Left ventricle myocardium superior (tissue), 1 donor: ENCODE measurements at regions not wholly inside any gene's neighbourhood (a gene's known extent, or its start where the extent isn't known, plus 50 kb on each side); places are given as distances from the start of the nearest gene placed in this dataset.
"Not testable (repeated sequence)": the region's sequence is repeated elsewhere in the genome, so short reads cannot be mapped to it uniquely, and the experiment has no call there.

Experiments used
- ATAC-seq: fragments of 200-7000 bp; cut with Tn5 transposase; one replicate; pipeline ENCODE4 v1.9.1; 2020; ENCODE audit warnings: mild to moderate bottlenecking, moderate library complexity
- DNase-seq: peaks from one replicate; pipeline ENCODE4 v3.0.0-alpha.2; 2020
- intact Hi-C: fragments of 100-400 bp; cut with micrococcal nuclease; formaldehyde crosslinking; loops from one replicate; pipeline ENCODE4 v1.11.0; 2022
- donor health status: DM: no; HTN: yes; CAD: no; lungs with severe emphysema.

DNA sequence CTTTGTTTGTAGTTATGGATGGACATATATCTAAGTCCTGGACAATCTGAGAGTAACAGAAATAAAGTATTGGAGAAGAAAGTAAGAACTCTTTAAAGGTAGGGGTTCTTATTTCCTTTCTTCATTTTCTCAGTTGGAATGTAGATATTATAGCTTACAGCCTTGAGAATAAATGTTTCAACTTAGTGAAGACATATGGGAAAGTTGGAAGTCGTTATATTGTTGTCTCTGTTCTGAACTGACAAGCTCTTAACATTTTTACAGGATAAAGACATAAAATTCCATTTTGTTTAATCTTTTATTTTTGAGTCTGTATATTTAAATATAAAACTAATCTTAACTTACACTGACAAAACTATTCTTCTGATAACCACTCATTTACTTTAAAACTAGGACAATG lies 2187.5 kb upstream of the ACO1 start:
- no peak for ATAC-seq

DNA sequence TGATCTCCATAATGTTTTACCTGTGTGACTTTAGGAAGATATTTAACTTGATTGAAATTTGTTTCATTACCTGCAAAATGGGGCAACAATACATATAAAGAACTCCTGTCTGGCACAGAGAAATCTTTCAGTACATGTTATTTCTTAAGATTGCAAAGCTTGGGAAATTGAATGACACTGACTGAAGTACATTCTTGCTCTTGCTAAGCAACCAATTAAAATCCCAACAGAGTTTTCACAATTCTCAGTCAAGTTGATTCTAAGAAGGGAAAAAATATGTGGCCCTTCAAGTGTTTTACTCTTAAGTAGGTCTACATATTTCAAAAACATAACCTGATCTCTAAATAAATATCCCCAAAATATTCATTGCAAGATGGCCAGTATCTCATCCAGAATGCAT lies 2187.0 kb upstream of the ACO1 start:
- intact Hi-C loops, result no loop called here
- DNase-seq (no peak), ATAC-seq (no peak)

More for the DNA sequence above, 2187.5 kb upstream of the ACO1 start:
- no peak for DNase-seq
- intact Hi-C loops, result no loop called here

DNA sequence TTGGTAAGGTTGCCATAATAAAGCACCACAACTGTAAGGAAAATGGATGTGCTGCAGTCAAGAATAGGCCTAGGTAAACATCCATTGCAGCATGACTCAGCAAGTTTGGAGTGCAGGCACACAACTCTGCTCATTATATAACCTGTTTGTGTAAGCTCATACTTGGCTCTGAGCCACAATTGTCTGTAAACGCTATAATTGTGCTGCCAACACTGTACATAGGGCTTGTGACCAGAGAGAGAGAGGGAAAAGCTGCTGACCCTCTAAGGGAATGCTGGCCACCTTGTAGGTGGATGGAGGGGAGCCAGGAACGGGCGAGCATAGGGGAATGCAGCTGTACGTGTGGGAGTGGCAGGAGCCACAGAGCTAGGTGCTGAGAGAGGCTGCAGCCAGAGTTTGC lies 2186.5 kb upstream of the ACO1 start:
- intact Hi-C loops, result no loop called here
- ATAC-seq, result no peak
- DNase-seq, result no peak

DNA sequence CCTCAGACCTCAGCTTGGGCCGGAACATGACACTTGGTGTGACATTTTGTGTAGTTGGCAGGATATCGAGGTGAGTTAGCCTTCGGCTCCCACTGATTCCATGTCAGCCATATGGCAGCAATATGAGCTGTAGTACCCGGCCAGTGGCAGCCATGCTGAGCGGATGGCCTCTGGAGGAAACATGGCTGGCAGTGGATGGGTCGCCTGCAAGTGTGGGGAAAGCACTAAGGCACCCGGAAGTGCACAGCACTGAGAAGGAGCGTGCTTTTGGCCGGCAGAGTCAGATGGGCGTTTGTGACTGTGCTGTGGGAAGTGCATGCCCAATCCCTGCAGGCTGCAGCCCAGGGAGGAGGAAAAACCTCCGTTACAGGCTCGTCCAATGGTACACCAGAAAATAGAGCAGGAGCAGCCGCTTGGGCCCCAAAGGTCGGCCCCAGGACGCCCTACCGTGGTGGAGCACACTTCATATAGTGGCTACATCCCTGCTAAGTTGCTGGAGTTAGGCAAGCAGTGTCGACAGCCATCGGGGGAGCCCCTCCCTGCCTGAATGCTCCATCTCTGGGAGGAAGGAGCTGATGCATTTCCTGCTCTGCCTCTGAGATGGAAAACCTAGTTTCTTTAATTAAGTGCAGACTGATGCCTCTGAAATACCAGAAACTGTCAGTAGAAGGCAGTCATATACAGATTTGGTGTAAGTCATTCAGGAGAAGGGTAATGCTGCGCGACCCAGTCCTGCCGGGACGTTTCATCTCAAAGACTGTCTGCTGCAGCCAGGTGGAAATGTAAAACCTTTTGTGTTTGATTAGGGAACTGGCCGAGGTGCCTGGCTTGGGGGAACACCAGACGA lies 2185.8 kb upstream of the ACO1 start:
- no peak for ATAC-seq
- intact Hi-C loops, result no loop called here
- no peak for DNase-seq

DNA sequence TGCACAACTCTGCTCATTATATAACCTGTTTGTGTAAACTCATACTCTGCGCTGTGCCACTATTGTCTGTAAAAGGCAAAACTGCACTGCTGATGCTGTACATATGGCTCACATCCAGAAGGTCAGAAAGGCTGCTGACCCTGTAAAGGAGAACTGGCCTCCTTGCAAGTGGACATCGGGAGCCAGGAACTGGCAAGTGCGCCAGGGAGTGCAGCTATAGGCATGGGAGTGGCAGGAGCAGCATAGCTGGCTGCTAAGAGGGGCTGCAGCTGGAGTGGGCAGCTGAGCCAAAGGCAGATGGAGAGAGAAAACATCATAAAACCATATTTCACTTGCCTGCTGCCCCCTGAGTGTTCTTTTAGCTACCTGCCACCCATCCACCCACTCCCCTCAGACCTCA lies 2183.4 kb upstream of the ACO1 start:
- DNase-seq (no peak), ATAC-seq (no peak)
- intact Hi-C loops, result no loop called here

DNA sequence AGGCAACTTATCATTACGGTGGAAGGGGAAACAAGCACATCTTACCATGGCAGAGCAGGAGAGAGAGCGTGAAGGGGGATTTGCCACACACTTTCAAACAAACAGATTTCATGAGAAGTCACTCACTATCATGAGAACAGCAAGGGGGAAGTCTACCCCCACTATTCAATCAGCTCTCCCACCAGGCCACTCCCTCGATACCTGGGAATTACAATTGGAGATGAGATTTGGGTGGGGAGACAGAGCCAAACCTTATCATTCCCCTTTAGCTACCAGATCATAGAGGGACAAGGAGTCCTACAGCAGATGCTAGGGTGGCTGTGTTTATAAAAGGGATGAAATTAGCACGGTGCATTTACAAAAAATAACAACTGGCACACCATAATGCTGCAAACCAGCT lies 2149.4 kb upstream of the ACO1 start:
- no peak for ATAC-seq
- intact Hi-C loops, result no loop called here
- DNase-seq, result no peak

DNA sequence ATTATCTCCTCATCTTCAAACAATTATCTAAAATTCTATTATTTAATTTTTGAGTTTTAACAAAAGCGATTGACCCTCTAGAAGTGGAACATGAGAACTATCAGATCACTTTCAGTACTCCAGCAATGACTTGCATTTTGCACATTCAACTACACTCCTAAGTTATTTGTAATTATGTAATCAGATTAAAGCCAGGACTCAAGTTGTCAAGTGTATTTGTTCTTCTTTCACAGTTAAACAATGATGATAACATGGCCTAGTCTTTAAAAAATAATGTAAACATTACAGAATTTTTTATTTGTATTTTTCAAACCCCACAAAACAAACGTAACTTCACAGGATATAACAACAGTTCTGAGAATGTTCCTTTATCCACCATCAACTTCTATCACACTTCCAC lies 2148.9 kb upstream of the ACO1 start:
- DNase-seq, result no peak
- no peak for ATAC-seq
- intact Hi-C loops, result no loop called here

DNA sequence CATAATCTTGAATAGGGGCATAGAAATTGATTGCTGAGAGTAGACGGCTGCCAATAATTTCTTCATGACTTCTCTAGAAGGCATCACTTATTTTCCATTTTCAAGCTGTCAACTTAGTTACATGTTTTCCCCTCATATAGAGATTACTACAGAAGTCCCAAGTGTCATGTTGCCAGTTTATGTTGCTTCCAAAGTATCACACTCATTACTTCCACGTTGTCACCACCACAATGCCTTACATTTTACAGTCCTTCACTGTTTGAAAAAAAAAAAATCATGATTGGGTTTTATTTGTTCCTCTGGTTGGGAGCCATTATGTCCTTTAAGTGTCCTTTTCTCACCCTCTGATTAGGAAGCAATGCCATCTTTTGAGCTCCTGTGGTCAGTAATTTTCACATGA lies 2144.6 kb upstream of the ACO1 start:
- DNase-seq, result no peak
- ATAC-seq, result no peak
- intact Hi-C loops, result no loop called here

DNA sequence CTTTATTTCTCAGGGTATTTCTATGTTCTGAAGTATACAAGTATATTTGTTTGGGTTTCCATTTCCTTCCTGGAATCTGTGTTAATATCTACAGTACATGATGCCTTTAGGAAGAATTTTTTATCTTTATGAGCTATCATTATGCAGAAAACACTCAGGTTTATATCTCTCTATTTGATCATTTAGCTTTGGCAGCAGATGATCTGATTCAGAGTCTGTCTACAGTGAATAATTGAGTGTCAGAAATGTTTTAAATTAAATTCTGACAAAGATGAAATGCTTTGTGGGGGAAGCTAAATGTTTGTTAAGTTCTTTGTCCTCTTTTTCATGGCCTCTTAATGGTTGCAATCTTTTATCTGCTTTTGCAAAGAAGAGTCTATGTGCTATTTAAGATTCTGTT lies 2141.0 kb upstream of the ACO1 start:
- ATAC-seq (no peak), DNase-seq (no peak)
- intact Hi-C loops, result no loop called here

DNA sequence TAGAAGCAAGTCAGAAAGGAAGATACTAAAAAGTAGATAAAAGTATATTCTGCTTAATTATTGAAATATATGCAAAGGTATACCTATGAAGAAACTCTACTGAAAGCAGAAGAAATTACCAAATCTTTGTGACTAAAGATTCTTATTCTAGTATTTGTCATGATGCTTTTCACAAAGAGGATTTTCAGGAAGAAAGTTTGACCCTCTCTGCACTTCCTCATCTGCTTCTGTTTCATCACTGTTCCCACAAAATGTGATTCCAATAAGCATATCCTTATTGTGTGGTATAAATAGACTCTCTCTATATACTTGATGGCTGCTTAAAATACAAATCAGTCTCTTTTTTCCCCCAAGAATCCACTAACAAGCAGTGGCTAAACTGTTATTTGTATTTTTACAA lies 2139.6 kb upstream of the ACO1 start:
- intact Hi-C loops, result no loop called here

DNA sequence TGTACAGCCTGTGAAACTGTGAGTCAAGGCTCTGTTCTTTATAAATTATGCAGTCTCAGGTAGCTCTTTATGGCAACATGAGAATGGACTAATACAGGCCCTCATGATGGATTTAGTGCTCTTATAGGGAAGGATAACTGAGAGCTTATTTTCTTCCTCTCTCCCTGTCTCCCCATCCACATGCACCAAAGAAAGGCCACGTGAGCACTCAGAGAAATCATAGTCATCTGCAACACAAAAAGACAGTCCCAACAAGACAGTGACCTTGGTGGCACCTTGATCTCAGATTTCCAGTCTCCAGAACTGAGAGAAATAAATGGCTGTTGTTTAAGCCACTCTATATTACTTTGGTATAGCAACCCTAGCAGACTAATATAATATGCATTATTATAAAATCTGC lies 2133.6 kb upstream of the ACO1 start:
- no peak for DNase-seq
- intact Hi-C loops, result no loop called here
- ATAC-seq, result no peak

More for the DNA sequence above, 2139.6 kb upstream of the ACO1 start:
- ATAC-seq (no peak), DNase-seq (no peak)

DNA sequence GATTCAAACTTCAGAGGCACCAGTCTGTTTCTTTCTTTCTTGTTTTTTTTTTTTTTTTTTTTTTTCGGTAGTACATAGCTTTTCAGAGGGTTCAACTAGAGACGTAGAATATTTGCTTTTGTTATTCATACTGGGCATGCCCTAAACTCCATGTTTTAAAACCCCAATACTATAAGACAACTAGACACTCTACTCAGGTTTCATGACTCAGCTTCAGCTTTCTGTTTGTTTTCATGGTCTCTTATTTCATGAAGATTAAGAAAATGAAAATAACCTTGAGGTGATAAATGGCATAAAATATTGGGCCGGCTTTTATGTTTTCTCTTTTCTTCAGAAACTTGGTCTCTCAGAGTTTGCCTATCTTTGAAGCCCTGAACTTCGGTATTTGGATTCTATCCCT lies 2126.3 kb upstream of the ACO1 start:
- no peak for ATAC-seq
- no peak for DNase-seq
- intact Hi-C loops, result no loop called here

DNA sequence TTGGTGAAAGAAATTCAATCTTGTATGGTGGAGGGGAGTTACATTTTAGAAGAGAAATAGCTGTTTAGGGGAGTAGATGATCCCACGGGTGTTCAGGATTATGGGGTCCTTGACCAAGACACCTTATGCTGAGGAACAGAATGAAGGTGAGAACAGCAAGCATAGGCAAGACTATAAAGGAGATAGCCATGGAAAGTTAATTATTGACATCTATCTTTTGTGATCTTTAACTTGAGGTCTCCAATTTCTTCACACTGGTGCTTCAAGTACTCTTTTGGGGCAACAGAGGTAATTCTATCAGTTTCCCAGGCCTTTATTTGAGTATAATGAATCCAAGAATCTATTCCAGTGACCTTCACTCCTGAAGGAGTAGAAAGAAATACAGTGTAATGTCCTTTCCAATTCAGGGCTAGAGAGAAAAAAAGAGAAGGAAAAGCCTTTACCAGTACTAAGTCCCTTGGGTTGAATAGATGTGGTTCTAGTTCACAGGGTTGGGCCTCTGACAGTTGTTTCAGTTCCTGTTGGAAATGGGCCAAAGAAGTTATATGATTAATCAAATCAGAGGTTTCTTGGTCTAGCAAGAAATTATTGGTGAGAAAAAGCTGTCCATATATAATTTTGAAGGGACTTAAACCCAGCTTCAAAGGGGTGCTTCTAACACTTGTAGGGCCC lies 2104.1 kb upstream of the ACO1 start:
- intact Hi-C loops, result no loop called here
- no peak for ATAC-seq
- no peak for DNase-seq

DNA sequence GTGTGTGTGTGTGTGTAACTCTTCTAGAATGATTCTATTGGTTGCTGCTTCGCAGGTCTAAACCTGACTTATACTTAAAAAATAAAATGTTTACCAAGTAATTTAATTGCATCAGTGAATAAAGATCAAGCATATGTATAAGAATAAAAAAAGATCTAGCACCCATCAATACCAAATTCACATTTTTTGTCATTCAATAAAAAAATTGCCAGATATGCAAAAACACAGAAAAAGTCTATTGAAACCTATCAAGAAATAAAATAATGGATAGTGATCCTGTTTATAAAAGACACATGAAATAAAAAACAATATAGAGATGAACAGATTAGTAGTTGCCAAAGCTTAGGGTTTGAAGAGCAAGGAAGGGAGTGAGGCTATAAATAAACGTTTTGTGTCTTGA lies 2095.0 kb upstream of the ACO1 start:
- no peak for ATAC-seq

DNA sequence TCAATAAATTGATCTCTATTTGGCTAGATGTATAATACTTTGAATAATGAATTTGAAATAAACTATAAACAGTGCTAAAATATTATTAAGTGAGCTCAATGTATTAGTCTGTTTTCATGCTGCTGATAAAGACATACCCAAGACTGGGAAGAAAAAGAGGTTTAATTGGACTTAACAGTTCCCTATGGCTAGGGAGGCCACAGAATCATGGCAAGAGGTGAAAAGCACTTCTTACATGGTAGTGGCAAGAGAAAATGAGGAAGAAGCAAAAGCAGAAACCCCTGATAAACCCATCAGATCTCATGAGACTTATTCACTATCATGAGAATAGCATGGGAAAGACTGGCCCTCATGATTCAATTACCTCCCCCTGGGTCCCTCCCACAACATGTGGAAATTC lies 2092.4 kb upstream of the ACO1 start:
- DNase-seq, ATAC-seq, intact Hi-C loops: not testable (repeated sequence)

More for the DNA sequence above, 2095.0 kb upstream of the ACO1 start:
- intact Hi-C loops, result no loop called here
- no peak for DNase-seq

DNA sequence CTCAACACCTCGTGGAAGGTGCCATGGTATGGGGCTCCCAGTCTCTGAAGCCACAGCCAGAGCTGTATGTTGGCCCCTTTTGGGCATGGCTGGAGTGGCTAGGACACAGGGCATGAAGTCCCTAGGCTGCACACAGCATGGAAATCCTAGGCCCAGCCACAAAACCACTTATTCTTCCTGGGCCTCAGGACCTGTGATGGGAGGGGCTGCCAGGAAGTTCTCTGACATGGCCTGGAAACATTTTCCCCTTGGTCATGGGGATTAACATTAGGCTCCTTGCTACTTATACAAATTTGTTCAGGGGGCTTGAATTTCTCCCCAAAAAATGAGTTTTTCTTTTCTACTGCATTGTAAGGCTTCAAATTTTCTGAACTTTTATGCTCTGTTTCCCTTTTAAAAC lies 2091.2 kb upstream of the ACO1 start:
- no peak for ATAC-seq
- intact Hi-C loops, result no loop called here
- no peak for DNase-seq

DNA sequence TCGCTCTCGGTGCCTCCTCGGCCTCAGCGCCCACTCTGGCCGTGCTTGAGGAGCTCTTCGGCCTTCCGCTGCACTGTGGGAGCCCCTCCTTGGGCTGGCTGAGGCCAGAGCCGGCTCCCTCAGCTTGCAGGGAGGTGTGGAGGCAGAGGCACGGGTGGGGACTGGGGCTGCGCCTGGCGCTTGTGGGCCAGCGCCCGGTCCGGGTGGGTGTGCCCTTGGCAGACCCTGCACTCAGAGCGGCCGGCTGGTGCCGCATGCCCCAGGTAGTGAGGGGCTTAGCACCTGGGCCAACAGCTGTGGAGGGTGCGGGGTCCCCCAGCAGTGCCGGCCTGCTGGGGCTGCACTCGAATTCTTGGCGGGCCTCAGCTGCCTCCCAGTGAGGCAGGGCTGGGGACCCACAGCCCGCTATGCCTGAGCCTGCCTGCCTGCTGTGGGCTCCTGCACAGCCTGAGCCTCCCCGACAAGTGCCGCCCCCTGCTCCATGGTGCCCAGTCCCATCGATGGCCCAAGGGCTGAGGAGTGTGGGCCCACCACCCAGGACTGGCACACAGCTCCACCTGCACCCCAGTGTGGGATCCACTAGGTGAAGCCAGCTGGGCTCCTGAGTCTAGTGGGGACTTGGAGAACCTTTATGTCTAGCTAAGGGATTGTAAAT lies 2085.2 kb upstream of the ACO1 start:
- intact Hi-C loops, result no loop called here
- no peak for ATAC-seq
- peak; percentile 18 for DNase-seq

DNA sequence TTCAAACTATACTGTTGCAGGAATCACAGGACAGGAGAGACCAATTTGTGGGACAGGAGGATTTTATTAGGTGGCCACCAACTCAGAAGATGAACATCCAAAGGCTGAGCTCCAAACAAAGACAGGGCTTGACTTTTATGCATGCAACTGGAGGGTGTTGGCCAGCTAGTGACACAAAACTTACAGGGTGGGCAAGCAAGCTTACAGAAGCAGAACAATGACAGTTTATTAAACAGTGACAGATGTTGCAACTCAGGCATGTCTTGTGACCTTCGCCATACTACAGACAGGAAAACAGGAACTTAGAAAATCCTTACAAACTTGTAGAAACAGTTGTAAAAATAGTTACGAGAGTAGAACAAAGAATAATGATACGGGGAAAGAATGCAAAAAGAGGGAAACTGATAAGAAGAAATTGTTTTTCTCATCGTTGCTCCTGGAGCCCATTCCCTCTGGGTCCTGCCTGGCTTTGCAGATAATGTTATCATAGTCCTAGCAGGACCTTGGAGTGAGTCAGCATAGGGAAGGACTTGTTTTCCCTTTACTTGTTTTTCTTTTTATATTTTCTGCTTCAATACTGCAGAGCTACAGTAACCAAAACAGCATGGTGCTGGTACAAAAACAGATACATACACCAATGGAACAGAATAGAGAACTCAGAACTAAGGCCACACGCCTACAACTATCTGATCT lies 2083.0 kb upstream of the ACO1 start:
- intact Hi-C loops, result no loop called here
- ATAC-seq (no peak), DNase-seq (no peak)

DNA sequence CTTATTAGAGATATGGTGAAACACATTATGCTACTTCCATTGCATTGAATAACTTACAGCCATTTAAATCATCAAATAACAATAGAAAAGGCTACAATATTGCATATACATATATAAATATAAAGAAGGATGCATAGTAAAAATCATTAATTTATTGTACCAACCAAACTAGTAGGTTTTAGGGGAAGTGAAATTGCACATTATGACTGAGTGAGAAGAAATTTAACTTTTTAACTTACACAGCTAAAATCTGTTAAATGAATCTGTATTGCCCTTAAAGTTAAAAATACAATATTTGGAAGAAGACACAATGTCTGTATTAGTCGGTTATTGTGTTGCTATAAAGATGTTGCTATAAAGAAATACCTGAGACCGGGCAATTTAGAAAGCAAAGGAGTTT lies 2073.7 kb upstream of the ACO1 start:
- ATAC-seq (no peak), DNase-seq (no peak)
- intact Hi-C loops, result no loop called here

DNA sequence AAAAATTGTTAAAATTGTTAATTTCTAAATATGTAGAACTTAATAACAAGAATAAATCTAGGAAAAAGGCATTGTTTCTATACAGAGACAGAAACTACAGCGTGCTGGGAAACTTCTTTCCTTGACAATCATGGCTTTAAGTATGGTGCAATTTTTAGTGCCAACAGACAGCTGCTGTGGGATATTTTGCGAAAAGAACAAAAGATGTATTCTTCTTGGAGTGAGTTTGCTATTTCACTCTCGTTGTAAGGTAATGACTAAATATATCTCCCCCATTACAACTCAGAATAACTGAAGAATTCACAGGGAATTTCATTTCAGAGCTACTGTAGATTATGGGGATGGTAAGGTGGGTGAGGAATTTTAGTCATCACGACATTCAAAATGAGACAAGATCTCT lies 2055.0 kb upstream of the ACO1 start:
- no peak for DNase-seq
- intact Hi-C loops, result no loop called here

More for the DNA sequence above, 2055.0 kb upstream of the ACO1 start:
- ATAC-seq, result no peak
